Upper lobe of left lung (tissue), 4 donors: ENCODE measurements at regions not wholly inside any gene's neighbourhood (a gene's known extent, or its start where the extent isn't known, plus 50 kb on each side); places are given as distances from the start of the nearest gene placed in this dataset.

Experiments used
- CTCF ChIP-seq, 6 experiments: fragments of 450-650 bp in 4 of 6; fragments of 200-600 bp in 2 of 6; sonication (generic) in 2 of 6; IDR thresholded peaks; one replicate each; pipeline ENCODE4 v1.5.1; 2016 to 2019; ENCODE audit warnings: antibody characterized with exemption in 6 of 6
- EP300 ChIP-seq, 4 donors: sonication (generic); formaldehyde crosslinking; IDR thresholded peaks; one replicate each; pipeline ENCODE4 v1.5.1; 2017; ENCODE audit warnings: antibody characterized with exemption in 4 of 4, control low read depth in 2 of 4
- POLR2AphosphoS5 ChIP-seq, 2 donors: sonication (generic); formaldehyde crosslinking; IDR thresholded peaks; one replicate each; pipeline ENCODE4 v1.5.1; 2017; ENCODE audit warnings: antibody characterized with exemption in 2 of 2

DNA sequence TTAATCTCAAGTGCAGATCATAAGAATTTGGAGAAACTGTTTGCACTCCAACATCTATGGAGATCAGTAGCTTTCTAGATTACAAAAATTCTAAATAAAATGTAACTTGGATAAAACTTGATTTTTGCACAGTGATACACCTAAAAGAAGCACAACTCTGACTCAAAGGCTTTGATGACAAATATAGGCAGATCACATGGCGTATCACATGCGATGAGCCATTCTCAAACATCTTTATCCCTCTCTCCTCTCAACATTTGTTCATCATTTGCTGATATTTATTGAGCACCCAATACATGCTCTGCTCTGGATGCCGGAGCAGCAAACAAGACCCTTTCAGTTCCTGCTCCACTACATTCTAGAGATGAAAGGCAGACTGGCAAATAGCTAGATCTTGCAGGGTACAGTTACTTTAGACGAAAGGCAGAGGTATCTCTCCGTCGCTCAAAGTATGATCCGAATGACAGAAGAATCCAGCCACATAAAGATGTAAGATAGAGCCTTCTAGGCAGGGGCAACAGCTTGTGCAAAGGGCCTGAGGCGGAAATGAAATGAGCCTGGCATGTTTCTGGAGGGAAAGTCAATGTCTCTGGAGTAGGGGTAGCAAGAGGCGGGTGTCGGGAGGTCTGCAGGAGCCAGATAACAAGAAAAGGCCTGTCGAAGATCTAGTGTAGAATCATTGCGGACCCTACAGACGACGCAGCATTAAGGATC is 145.8 kb upstream of the ERRFI1 start:
- no peak for TF ChIP-seq EP300 (IDR thresholded peaks at IDR 0.05)
- no peak for TF ChIP-seq CTCF (IDR thresholded peaks at IDR 0.05)
- no peak for TF ChIP-seq POLR2AphosphoS5 (IDR thresholded peaks at IDR 0.05)
